PC-3 (cell line): ENCODE measurements at regions not wholly inside any gene's neighbourhood (a gene's known extent, or its start where the extent isn't known, plus 50 kb on each side); places are given as distances from the start of the nearest gene placed in this dataset.

Experiments
- CTCF ChIP-seq: fragments of 300-600 bp; sonication (generic); conservative IDR thresholded peaks from 2 replicates; pipeline ENCODE4 v1.5.1; 2017; ENCODE audit warnings: antibody characterized with exemption, low read depth, mild to moderate bottlenecking, low read length
- EZH2phosphoT487 ChIP-seq: fragments of 300-600 bp; sonication (generic); IDR thresholded peaks from 2 replicates; pipeline ENCODE4 v1.6.1; 2018; ENCODE audit warnings: mild to moderate bottlenecking, antibody characterized with exemption, low read length, borderline replicate concordance

GRCh38 chr1:198917226-198917625, 278.4 kb downstream of the PTPRC start:
- no peak for TF ChIP-seq CTCF
- no peak for TF ChIP-seq EZH2phosphoT487
